Naive thymus-derived CD4-positive, alpha-beta T cell (primary cell): ENCODE measurements at regions not wholly inside any gene's neighbourhood (a gene's known extent, or its start where the extent isn't known, plus 50 kb on each side); places are given as distances from the start of the nearest gene placed in this dataset.

Experiments
- ATAC-seq: fragments of 150-1000 bp; cut with Tn5 transposase; 2 replicates; pipeline ENCODE4 v1.10.0; 2021; ENCODE audit warnings: mild to moderate bottlenecking, moderate library complexity
- CTCF ChIA-PET: fragments of 350-600 bp; sonication (Branson Sonifier 250); formaldehyde crosslinking; loops from one replicate; lab custom pipeline; 2021; ENCODE audit warnings: antibody characterized with exemption; lab: Charles Lee
- POLR2A ChIA-PET: fragments of 350-600 bp; sonication (Branson Sonifier 250); formaldehyde crosslinking; loops from one replicate; lab custom pipeline; 2021; ENCODE audit warnings: antibody characterized with exemption, inconsistent platforms; lab: Charles Lee
- DNase-seq, 9 donors: peaks; one replicate each; pipeline versions ENCODE4 v3.0.0 to v3.0.0-alpha.2; 2020 to 2022; ENCODE audit warnings: mixed read lengths in 1 of 9
- H3K27ac ChIP-seq: one replicate; pipeline ENCODE4 v1.7.0; 2013; ENCODE audit warnings: mild to moderate bottlenecking, low read depth, low read length, moderate library complexity
- H3K27me3 ChIP-seq, 2 donors: one replicate each; pipeline ENCODE4 v1.7.0; 2013; ENCODE audit warnings: low read length in 2 of 2, mild to moderate bottlenecking in 2 of 2, moderate library complexity in 2 of 2; ENCODE audit not compliant: control insufficient read depth in 2 of 2, insufficient read depth in 2 of 2
- H3K36me3 ChIP-seq, 3 experiments: 1 replicate in 2 of 3; 2 replicates in 1 of 3; pipeline ENCODE4 v1.7.0; 2013; ENCODE audit warnings: low read length in 3 of 3, mild to moderate bottlenecking in 3 of 3, moderate library complexity in 1 of 3; ENCODE audit not compliant: insufficient read depth in 3 of 3, control insufficient read depth in 2 of 3
- H3K4me1 ChIP-seq, 2 donors: one replicate each; pipeline ENCODE4 v1.7.0; 2013; ENCODE audit warnings: low read length in 2 of 2, mild to moderate bottlenecking in 2 of 2, moderate library complexity in 1 of 2; ENCODE audit not compliant: control insufficient read depth in 2 of 2, insufficient read depth in 2 of 2
- H3K4me3 ChIP-seq: 2 replicates; pipeline ENCODE4 v1.7.0; 2013; ENCODE audit warnings: mild to moderate bottlenecking, low read length
- H3K9me3 ChIP-seq, 3 experiments: 1 replicate in 2 of 3; 2 replicates in 1 of 3; pipeline ENCODE4 v1.7.0; 2013; ENCODE audit warnings: low read length in 3 of 3; ENCODE audit not compliant: control insufficient read depth in 2 of 3
- H3K27ac Mint-ChIP-seq, 9 donors: one replicate each; pipeline ENCODE4 v1.8.0; 2020 to 2022; ENCODE audit warnings: mixed read lengths in 9 of 9, mild to moderate bottlenecking in 8 of 9, moderate library complexity in 5 of 9, inconsistent platforms in 2 of 9
- H3K27me3 Mint-ChIP-seq, 5 donors: one replicate each; pipeline ENCODE4 v1.8.0; 2021 to 2022; ENCODE audit warnings: mixed read lengths in 5 of 5, mild to moderate bottlenecking in 1 of 5
- H3K36me3 Mint-ChIP-seq, 5 donors: one replicate each; pipeline ENCODE4 v1.8.0; 2020 to 2022; ENCODE audit warnings: mixed read lengths in 5 of 5, mild to moderate bottlenecking in 3 of 5, inconsistent platforms in 1 of 5
- H3K4me1 Mint-ChIP-seq, 7 donors: one replicate each; pipeline ENCODE4 v1.8.0; 2020 to 2022; ENCODE audit warnings: mixed read lengths in 7 of 7, mild to moderate bottlenecking in 3 of 7, inconsistent platforms in 1 of 7
- H3K4me3 Mint-ChIP-seq, 10 donors: one replicate each; pipeline ENCODE4 v1.8.0; 2020 to 2022; ENCODE audit warnings: mild to moderate bottlenecking in 10 of 10, mixed read lengths in 10 of 10, moderate library complexity in 6 of 10, inconsistent platforms in 2 of 10
- H3K9me3 Mint-ChIP-seq, 11 donors: one replicate each; pipeline ENCODE4 v1.8.0; 2020 to 2022; ENCODE audit warnings: mixed read lengths in 11 of 11, mild to moderate bottlenecking in 4 of 11, inconsistent platforms in 1 of 11, moderate library complexity in 1 of 11
- intact Hi-C, 2 donors: fragments of 100-400 bp; cut with micrococcal nuclease; formaldehyde crosslinking; loops; one replicate each; pipeline ENCODE4 v1.15.1; 2023

GRCh38 chr5:98204798-98205197 lies 568.7 kb upstream of the RGMB start:
- H3K4me1 ChIP-seq: no peaks in the 10 kb centered on the region
- ChIA-PET POLR2A (no interaction called here), CTCF (no interaction called here)
- H3K27ac ChIP-seq: no peak overlapping the region
- no peaks in the 10 kb centered on the region for H3K4me1 Mint-ChIP-seq
- H3K36me3 Mint-ChIP-seq: peaks cover 0 to 3% (median 0%) of the 10 kb centered on the region in 5 donors
- H3K4me3 ChIP-seq: no peak overlapping the region
- peaks cover 0 to 8% (median 0%) of the 10 kb centered on the region in 5 donors for H3K27me3 Mint-ChIP-seq
- ATAC-seq: no peak
- intact Hi-C loops: no loop called here
- no peaks in the 10 kb centered on the region for H3K36me3 ChIP-seq
- no peak overlapping the region for H3K4me3 Mint-ChIP-seq
- peaks cover 0 to 4% (median 0%) of the 10 kb centered on the region in 11 donors for H3K9me3 Mint-ChIP-seq
- no peak overlapping the region for H3K27ac Mint-ChIP-seq
- H3K27me3 ChIP-seq: peaks cover 0 to 3% of the 10 kb centered on the region in 2 donors
- H3K9me3 ChIP-seq: no peaks in the 10 kb centered on the region
- DNase-seq: no peak

- no peak overlapping the region for H3K4me3 Mint-ChIP-seq
- H3K9me3 Mint-ChIP-seq: peaks cover 0 to 4% (median 0%) of the 10 kb centered on the region in 11 donors
- Histone ChIP-seq H3K27ac (no peak overlapping the region), H3K4me1 (no peaks in the 10 kb centered on the region), H3K36me3 (no peaks in the 10 kb centered on the region), H3K4me3 (no peak overlapping the region), H3K27me3 (peaks cover 0 to 3% of the 10 kb centered on the region in 2 donors), H3K9me3 (no peaks in the 10 kb centered on the region)
- ATAC-seq (no peak), DNase-seq (no peak)
- intact Hi-C loops: no loop called here
- POLR2A ChIA-PET: no interaction called here
- no peaks in the 10 kb centered on the region for H3K4me1 Mint-ChIP-seq
- H3K27ac Mint-ChIP-seq: no peak overlapping the region
- H3K27me3 Mint-ChIP-seq: peaks cover 0 to 8% (median 0%) of the 10 kb centered on the region in 5 donors
- peaks cover 0 to 3% (median 0%) of the 10 kb centered on the region in 5 donors for H3K36me3 Mint-ChIP-seq
- CTCF ChIA-PET: no interaction called here
These were observed 567.6 kb upstream of the RGMB start for GRCh38 chr5:98205691-98206461.

- Histone ChIP-seq H3K36me3 (no peaks in the 10 kb centered on the region), H3K9me3 (no peaks in the 10 kb centered on the region), H3K27me3 (peaks cover 0 to 3% of the 10 kb centered on the region in 2 donors), H3K4me3 (no peak overlapping the region), H3K27ac (no peak overlapping the region), H3K4me1 (no peaks in the 10 kb centered on the region)
- CTCF ChIA-PET: no interaction called here
- ATAC-seq: no peak
- Mint-ChIP-seq H3K36me3 (peaks cover 0 to 3% (median 0%) of the 10 kb centered on the region in 5 donors), H3K4me1 (no peaks in the 10 kb centered on the region), H3K9me3 (peaks cover 0 to 4% (median 0%) of the 10 kb centered on the region in 11 donors), H3K27me3 (peaks cover 0 to 8% (median 0%) of the 10 kb centered on the region in 5 donors), H3K4me3 (no peak overlapping the region), H3K27ac (no peak overlapping the region)
- intact Hi-C loops: no loop called here
- POLR2A ChIA-PET: no interaction called here
- DNase-seq: no peak
These were observed 566.9 kb upstream of the RGMB start for GRCh38 chr5:98206566-98206965.

GRCh38 chr5:98209418-98209817 lies 564.0 kb upstream of the RGMB start:
- H3K4me3 Mint-ChIP-seq: no peak overlapping the region
- intact Hi-C loops: no loop called here
- Histone ChIP-seq H3K27me3 (no peaks in the 10 kb centered on the region), H3K4me1 (no peaks in the 10 kb centered on the region), H3K4me3 (no peak overlapping the region), H3K27ac (no peak overlapping the region), H3K36me3 (no peaks in the 10 kb centered on the region), H3K9me3 (no peaks in the 10 kb centered on the region)
- H3K4me1 Mint-ChIP-seq: no peaks in the 10 kb centered on the region
- no peaks in the 10 kb centered on the region for H3K36me3 Mint-ChIP-seq
- CTCF ChIA-PET: no interaction called here
- ATAC-seq (no peak), DNase-seq (no peak)
- H3K9me3 Mint-ChIP-seq: peaks cover 0 to 3% (median 0%) of the 10 kb centered on the region in 11 donors
- POLR2A ChIA-PET: no interaction called here
- no peak overlapping the region for H3K27ac Mint-ChIP-seq
- H3K27me3 Mint-ChIP-seq: peaks cover 0 to 5% (median 0%) of the 10 kb centered on the region in 5 donors

GRCh38 chr5:98214240-98215051 lies 559.0 kb upstream of the RGMB start:
- ChIA-PET CTCF (no interaction called here), POLR2A (no interaction called here)
- H3K9me3 ChIP-seq: no peaks in the 10 kb centered on the region
- Mint-ChIP-seq H3K27ac (no peak overlapping the region), H3K4me3 (no peak overlapping the region), H3K9me3 (peaks cover 0 to 2% (median 0%) of the 10 kb centered on the region in 11 donors), H3K36me3 (peaks cover 0 to 3% (median 0%) of the 10 kb centered on the region in 5 donors), H3K4me1 (peaks cover 0 to 9% (median 4%) of the 10 kb centered on the region in 7 donors), H3K27me3 (peaks cover 0 to 8% (median 0%) of the 10 kb centered on the region in 5 donors)
- no peaks in the 10 kb centered on the region for H3K4me1 ChIP-seq
- H3K27ac ChIP-seq: no peak overlapping the region
- H3K4me3 ChIP-seq: no peak overlapping the region
- DNase-seq (no peak), ATAC-seq (no peak)
- H3K27me3 ChIP-seq: no peaks in the 10 kb centered on the region
- H3K36me3 ChIP-seq: no peaks in the 10 kb centered on the region
- intact Hi-C loops: no loop called here

GRCh38 chr5:98217138-98217537 lies 556.3 kb upstream of the RGMB start:
- no peak for ATAC-seq
- CTCF ChIA-PET: no interaction called here
- H3K27me3 ChIP-seq: no peaks in the 10 kb centered on the region
- no peak overlapping the region for H3K27ac ChIP-seq
- no peak overlapping the region for H3K27ac Mint-ChIP-seq
- H3K9me3 ChIP-seq: no peaks in the 10 kb centered on the region
- H3K4me3 ChIP-seq: no peak overlapping the region
- no peaks in the 10 kb centered on the region for H3K4me1 ChIP-seq
- intact Hi-C loops: no loop called here
- POLR2A ChIA-PET: interaction anchor here (0.7 kb wide), 1 partner anchor 9 kb away, joined by 4 read pairs; no protein-coding TSS in a partner anchor
- H3K9me3 Mint-ChIP-seq: peaks cover 0 to 3% (median 0%) of the 10 kb centered on the region in 11 donors
- peaks cover 0 to 8% (median 0%) of the 10 kb centered on the region in 5 donors for H3K27me3 Mint-ChIP-seq
- DNase-seq: no peak
- no peak overlapping the region for H3K4me3 Mint-ChIP-seq
- no peaks in the 10 kb centered on the region for H3K36me3 ChIP-seq
- H3K4me1 Mint-ChIP-seq: peaks cover 0 to 9% (median 4%) of the 10 kb centered on the region in 7 donors
- peaks cover 0 to 3% (median 0%) of the 10 kb centered on the region in 5 donors for H3K36me3 Mint-ChIP-seq
